HG03460 (cell line): ENCODE measurements at regions not wholly inside any gene's neighbourhood (a gene's known extent, or its start where the extent isn't known, plus 50 kb on each side); places are given as distances from the start of the nearest gene placed in this dataset.
"Not testable (repeated sequence)": the region's sequence is repeated elsewhere in the genome, so short reads cannot be mapped to it uniquely, and the experiment has no call there.

Source experiments
- ATAC-seq: cut with Tn5 transposase; IDR thresholded peaks from one replicate; pipeline ENCODE4 v1.9.1; 2021; ENCODE audit not compliant: unreplicated experiment

- ATAC-seq = no peak
Observed at GRCh38 chr6:97347111-97347510, 64.1 kb upstream of the MMS22L start.

DNA sequence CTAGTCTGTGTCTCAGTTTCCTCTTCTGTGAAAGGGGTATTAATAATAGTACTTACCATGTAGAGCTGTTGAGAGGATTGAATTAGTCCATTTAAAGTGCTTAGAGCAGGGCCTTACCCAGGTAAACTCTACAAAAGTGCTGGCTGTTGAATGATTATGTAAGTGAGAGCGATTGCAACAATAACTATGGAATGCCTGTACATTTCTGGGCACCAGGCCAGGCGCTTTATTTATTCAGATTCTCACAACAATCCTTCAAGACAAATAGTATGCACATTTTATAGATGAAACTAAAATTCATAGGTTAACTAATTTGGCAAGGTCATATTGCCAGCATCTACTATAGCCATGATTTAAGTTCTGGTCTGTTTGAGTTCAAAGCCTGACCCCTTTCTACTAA, 78.3 kb upstream of the MMS22L start:
- ATAC-seq = no peak

DNA sequence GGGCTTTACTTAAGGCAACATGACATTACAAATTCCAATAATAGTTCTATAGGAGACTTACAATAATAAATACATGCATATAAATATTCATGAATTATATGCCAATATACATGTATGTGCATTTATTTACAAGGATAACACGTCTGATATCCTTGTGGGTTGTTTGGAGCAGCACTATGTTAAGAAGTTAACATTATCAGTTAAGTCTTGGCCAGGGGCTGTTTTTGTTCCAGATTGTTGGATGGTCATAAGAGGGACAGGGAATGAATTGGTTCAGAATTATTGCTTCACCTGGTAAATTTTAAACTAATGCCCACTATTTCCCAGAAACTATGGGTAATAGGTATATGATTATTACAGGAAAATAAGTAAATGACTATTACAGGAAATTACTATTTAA, 81.3 kb upstream of the MMS22L start:
- no peak for ATAC-seq

DNA sequence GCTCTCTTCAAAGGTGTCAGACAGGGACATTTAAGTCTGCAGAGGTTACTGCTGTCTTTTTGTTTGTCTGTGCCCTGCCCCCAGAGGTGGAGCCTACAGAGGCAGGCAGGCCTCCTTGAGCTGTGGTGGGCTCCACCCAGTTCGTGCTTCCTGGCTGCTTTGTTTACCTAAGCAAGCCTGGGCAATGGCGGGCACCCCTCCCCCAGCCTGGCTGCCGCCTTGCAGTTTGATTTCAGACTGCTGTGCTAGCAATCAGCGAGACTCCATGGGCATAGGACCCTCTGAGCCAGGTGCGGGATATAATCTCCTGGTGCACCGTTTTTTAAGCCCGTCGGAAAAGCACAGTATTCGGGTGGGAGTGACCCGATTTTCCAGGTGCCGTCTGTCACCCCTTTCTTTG, 99.1 kb upstream of the MMS22L start:
- not testable (repeated sequence) for ATAC-seq

GRCh38 chr6:97392735-97393134, 109.7 kb upstream of the MMS22L start:
- ATAC-seq = no peak

DNA sequence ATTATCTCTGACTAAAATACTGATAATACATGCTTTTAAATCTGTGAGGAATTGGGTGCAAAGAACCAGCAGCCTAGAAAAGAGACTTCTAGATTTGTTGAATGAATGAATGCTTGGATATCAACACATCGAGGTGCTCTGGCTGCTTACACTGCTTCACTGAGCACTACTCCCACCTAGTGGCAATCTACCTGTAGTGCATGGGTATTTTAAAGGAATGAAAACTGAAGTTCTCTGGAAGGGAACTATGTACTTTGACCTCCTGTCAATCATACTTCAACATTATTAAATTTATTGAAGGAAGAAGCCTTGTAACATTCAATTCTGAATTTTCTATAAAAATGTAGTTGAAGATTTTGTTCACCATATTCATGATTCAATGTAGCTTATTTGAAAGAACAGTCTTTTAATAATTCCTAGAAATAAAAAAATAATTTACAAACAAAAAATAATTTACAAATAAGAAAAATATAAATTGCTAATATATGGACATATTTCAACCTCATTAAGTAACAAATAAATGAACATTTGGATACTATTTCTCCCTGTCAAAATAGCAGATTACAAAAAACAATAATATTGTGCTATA, 111.2 kb upstream of the MMS22L start:
- peak; percentile 95 for ATAC-seq

DNA sequence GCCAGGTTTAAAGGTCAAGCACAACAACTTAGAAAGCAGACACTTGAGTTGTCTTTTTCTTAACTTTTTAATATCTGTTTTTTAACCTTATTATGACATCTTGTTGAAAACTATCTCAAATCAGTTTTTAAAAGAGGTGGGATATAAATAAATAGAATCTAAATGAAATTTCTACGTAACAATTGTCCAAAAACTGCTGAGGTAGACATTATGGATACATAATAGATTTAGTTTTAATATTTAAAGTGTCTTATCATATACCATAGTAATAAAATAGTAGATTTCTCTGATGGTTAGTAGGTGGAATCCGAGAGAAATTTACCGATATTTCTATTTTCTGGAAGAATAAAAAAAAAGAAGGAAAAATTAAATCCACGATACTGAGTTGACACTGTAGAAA, 113.9 kb upstream of the MMS22L start:
- no peak for ATAC-seq

- no peak for ATAC-seq
Observed at GRCh38 chr6:97399208-97399607, 116.2 kb upstream of the MMS22L start.

DNA sequence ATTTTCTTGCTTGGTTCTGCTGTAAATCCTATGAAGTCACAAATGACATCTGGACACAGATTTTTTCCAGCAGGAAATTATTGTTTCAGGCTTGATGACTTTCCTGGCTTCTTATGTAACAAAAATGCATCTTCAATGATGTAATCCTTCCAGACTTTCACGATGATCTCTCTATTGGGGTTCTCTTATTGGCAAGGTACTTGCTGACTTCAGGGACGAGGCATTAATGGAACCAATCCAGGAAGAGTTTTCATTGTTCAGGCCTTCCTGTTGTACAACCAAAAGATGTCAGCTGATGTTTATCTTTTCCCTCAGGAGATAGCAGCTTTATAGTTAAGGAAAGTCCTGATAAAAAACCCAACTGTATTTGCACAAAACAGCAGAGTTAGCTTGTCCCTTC, 118.5 kb upstream of the MMS22L start:
- no peak for ATAC-seq

DNA sequence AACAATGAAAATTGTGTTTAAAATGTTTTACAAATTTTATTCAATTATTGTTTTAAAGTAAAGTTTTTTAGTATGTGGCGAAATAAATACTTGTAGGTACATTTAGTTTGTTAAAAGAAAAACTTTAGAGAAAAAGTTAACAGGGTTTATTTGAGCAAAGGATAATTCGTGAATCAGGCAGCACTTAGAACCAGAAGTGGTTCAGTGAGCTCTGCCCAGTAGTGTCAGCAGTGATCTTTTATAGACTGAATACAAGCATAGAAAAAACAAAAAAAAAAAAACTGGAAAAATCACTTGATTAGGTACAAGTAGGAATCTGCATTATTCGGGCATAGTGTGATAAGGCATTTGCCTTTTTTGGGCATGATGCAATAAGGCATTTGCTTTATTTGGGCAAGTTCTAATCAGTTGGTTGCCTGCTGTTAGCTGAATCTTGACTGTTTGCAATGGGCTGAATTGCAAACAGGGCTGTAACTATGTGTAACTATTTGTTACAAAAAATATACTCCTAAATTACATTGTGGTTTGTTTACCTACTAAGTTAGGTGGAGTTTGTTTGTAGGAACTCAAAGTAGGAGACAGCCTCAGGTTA, 122.9 kb upstream of the MMS22L start:
- ATAC-seq = no peak

DNA sequence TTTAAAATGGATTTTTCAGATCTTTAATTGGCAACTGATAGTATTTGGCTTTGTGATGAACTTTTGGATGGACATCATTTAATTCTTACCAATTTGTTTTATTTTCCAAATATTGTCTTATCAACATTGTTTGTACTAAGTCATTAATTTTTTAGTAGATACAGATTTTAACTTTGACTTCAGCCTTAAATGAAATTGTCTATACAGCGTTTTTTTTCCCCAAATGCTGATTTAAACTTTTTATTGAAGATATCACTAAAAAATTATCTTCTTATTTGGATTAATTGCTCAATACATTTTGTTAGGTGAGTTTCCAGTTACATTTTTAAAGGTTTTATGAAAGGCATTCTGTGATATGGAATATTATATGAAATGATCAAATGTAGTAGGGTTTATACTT, 123.6 kb upstream of the MMS22L start:
- no peak for ATAC-seq

- ATAC-seq = no peak
Observed at GRCh38 chr6:97411610-97412009, 128.6 kb upstream of the MMS22L start.

GRCh38 chr6:97412511-97412910, 129.5 kb upstream of the MMS22L start:
- no peak for ATAC-seq

DNA sequence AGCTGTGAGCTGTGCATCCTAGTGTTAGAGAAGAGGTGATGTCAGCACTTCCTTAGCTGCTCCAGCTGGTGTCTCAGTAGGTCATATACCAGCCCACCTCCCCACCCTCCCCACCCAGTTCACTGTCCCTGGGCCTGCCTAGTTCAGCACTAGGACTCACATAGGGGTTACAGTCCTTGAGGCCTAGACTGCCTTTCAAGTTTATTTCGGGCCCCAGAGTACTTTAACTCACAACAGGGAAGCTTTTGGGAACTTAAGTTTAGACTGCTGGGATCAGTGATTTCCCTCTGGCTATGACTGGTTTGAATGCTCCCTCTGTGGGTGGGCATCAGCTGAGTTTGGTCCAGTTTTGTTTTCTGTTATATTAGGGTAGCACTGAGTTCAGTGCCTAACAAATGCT, 139.2 kb upstream of the MMS22L start:
- no peak for ATAC-seq

DNA sequence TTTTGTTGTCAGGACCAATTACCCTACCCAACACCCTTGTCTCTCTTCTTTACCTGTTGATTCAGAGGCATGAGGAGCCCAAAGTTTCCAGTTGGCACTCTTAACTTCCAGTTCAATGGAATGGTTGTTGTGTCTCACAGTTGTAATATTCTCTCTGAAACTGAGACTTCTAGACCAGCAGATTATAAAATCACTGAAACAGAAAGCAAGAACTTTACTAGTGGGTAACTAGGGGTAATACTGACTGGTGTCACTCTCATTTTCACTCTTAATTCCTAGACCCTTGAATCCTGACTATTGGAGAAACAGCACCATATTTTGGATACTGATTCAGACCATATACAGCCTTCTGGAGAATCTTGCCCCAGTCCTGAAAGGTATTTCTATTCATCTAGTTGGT, 140.2 kb upstream of the MMS22L start:
- ATAC-seq = peak; percentile 45

- ATAC-seq = peak; percentile 92
Observed at GRCh38 chr6:97427648-97428047, 144.6 kb upstream of the MMS22L start.

DNA sequence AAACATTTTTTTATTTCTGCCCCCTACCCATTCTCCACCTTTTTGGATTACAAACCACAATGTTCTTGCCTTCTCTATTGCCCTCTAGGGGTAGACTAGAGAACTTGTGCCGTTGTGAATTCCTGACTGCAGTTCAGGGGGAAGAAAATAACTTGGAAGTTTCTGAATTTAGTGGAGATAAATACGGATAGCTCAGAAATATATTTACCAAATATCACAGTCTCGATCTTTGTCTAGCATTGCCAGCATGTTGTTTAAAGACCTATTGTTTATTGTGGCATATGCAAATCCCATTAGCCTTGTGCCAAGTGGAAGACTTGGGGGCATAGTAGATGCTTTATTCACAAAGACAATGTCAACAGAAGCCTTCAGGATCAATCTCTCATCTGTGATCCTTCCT, 154.1 kb upstream of the MMS22L start:
- no peak for ATAC-seq

GRCh38 chr6:97438011-97438671, 155.1 kb upstream of the MMS22L start:
- peak; percentile 57 for ATAC-seq

- ATAC-seq = peak; percentile 48
Observed at GRCh38 chr6:97440590-97441176, 157.7 kb upstream of the MMS22L start.

DNA sequence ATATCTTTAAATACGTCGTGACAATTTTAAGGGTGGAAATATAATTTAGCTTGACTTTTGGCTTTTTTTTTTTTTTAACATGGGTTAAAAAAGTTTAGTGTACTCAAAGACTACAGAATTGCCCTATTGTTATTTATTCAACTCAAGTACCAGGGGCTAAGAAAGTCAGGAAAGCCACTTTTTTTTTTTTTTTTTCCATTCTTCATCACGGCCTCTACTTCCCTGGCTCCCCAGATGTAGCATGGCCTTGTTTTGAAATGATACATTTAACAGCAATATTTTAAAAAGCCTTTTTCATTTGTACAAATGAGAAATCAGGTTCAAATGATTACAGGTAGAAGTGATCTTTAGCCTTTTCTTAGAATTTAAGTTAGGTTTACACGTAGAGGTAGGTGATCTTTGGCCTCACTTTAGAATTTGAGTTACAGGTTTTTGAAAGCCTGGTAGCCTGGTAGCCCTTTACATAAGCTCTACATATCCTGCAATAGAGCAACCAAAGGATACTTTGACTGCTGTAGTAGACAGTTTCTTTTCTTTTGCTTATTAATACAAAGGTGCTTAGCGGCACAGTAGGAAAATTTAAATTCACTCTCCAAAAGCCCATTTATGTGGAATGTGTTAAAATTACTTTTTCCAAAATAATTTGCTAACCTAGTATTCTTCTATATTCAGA, 160.5 kb upstream of the MMS22L start:
- no peak for ATAC-seq

GRCh38 chr6:97445407-97445806, 162.4 kb upstream of the MMS22L start:
- no peak for ATAC-seq

- ATAC-seq = no peak
Observed at GRCh38 chr6:97449444-97449966, 166.5 kb upstream of the MMS22L start.
